DOHH2 (cell line): ENCODE measurements at regions not wholly inside any gene's neighbourhood (a gene's known extent, or its start where the extent isn't known, plus 50 kb on each side); places are given as distances from the start of the nearest gene placed in this dataset.

ENCODE experiments used
- CTCF ChIP-seq: fragments of 200-600 bp; sonication (generic); IDR thresholded peaks from one replicate; pipeline ENCODE4 v1.5.1; 2014; ENCODE audit warnings: antibody characterized with exemption, mild to moderate bottlenecking, low read depth, low read length; ENCODE audit not compliant: poor library complexity, severe bottlenecking
- EZH2phosphoT487 ChIP-seq: fragments of 200-600 bp; sonication (generic); IDR thresholded peaks from 2 replicates; pipeline ENCODE4 v1.6.1; 2017; ENCODE audit warnings: borderline replicate concordance, mild to moderate bottlenecking, antibody characterized with exemption, low read length, moderate library complexity, mixed read lengths

GRCh38 chr4:137901114-137901513, 341.0 kb downstream of the SLC7A11 start:
- TF ChIP-seq CTCF (no peak), EZH2phosphoT487 (no peak)
